K562 (cell line): ENCODE measurements at regions not wholly inside any gene's neighbourhood (a gene's known extent, or its start where the extent isn't known, plus 50 kb on each side); places are given as distances from the start of the nearest gene placed in this dataset.

Source experiments
- ATAC-seq: fragments of 200-7000 bp; cut with Tn5 transposase; 3 replicates; pipeline ENCODE4 v1.9.1; 2020; ENCODE audit warnings: moderate library complexity
- BruUV-seq: library from RNA; stranded (reverse); fragments of 400-500 nt; replicated peaks from 2 replicates; lab custom pipeline; 2021; lab: Mats Ljungman, UMichigan
- CTCF ChIA-PET: fragments of 300-600 bp; formaldehyde crosslinking; extraction: SDS; loops from one replicate; lab custom pipeline; 2021; ENCODE audit warnings: low intra/inter-chr PET ratio; lab: Yijun Ruan, JAX
- POLR2A ChIA-PET: fragments of 300-600, 350-650 bp; sonication (Branson Sonifier 250); formaldehyde crosslinking; extraction: SDS; loops from one replicate; lab custom pipeline; 2021; ENCODE audit warnings: antibody characterized with exemption, inconsistent platforms; lab: Yijun Ruan, JAX
- DNase-seq, 4 experiments: peaks; one replicate each; pipeline versions ENCODE4 v3.0.0 to v3.0.0-alpha.2; 2011 to 2018; ENCODE audit warnings: low spot score in 3 of 4, mixed read lengths in 3 of 4; ENCODE audit errors: extremely low read depth in 1 of 4
- FAIRE-seq: peaks from 2 replicates; lab custom pipeline; 2011; peaks lifted over from hg19 to GRCh38; lab: Jason Lieb, UNC
- H2AFZ ChIP-seq: 2 replicates; pipeline ENCODE4 v1.6.0; 2011; ENCODE audit warnings: low read depth, low read length, control low read depth, inconsistent platforms
- H3K27ac ChIP-seq: fragments of 200-600 bp; 3 replicates; pipeline ENCODE4 v1.8.0; 2011; ENCODE audit warnings: low read depth, mild to moderate bottlenecking, control low read depth, inconsistent platforms, low read length, moderate library complexity, mixed read lengths; ENCODE audit errors: extremely low read depth
- H3K27me3 ChIP-seq, 2 experiments: fragments of 300-600 bp in 1 of 2; 2 replicates in 1 of 2; 3 replicates in 1 of 2; pipeline versions ENCODE4 v1.6.0 to v1.8.0; 2011; ENCODE audit warnings: inconsistent platforms in 2 of 2, low read length in 2 of 2, mild to moderate bottlenecking in 1 of 2, mixed read lengths in 1 of 2, moderate library complexity in 1 of 2; ENCODE audit not compliant: control insufficient read depth in 2 of 2, insufficient read depth in 2 of 2
- H3K36me3 ChIP-seq: fragments of 300-600 bp; 3 replicates; pipeline ENCODE4 v1.8.0; 2011; ENCODE audit warnings: mild to moderate bottlenecking, low read length, inconsistent platforms; ENCODE audit not compliant: control insufficient read depth, insufficient read depth
- H3K4me1 ChIP-seq, 2 experiments: fragments of 200-600 bp in 1 of 2; replicated peaks in 1 of 2; 2 replicates in 1 of 2; 3 replicates in 1 of 2; pipeline versions ENCODE4 v1.5.1 to v1.8.0; 2011; ENCODE audit warnings: inconsistent platforms in 2 of 2, low read length in 2 of 2, mild to moderate bottlenecking in 1 of 2, mixed read lengths in 1 of 2, moderate library complexity in 1 of 2; ENCODE audit not compliant: control insufficient read depth in 2 of 2, insufficient read depth in 2 of 2
- H3K4me2 ChIP-seq: 2 replicates; pipeline ENCODE4 v1.6.1; 2011; ENCODE audit warnings: low read length, control low read depth, inconsistent platforms, mixed read lengths; ENCODE audit not compliant: insufficient read depth
- H3K4me3 ChIP-seq: fragments of 200-600 bp; sonication (generic), shearing (Covaris generic); 2 replicates; pipeline ENCODE4 v1.5.1; 2016; ENCODE audit warnings: control low read depth, inconsistent platforms
- H3K79me2 ChIP-seq: fragments of 200-600 bp; 3 replicates; pipeline ENCODE4 v1.8.0; 2011; ENCODE audit warnings: low read length, inconsistent platforms; ENCODE audit not compliant: control insufficient read depth, insufficient read depth
- H3K9ac ChIP-seq, 2 experiments: 2 replicates each; pipeline versions ENCODE4 v1.6.0 to v1.6.1; 2011; ENCODE audit warnings: low read depth in 2 of 2, low read length in 2 of 2, control low read depth in 1 of 2, inconsistent platforms in 1 of 2, mild to moderate bottlenecking in 1 of 2, mixed read lengths in 1 of 2; ENCODE audit not compliant: insufficient read depth in 1 of 2
- H3K9me1 ChIP-seq: one replicate; pipeline ENCODE4 v1.6.0; 2011; ENCODE audit warnings: inconsistent platforms, mild to moderate bottlenecking, low read length, moderate library complexity; ENCODE audit not compliant: control insufficient read depth, insufficient read depth
- H3K9me3 ChIP-seq: replicated peaks from 2 replicates; pipeline ENCODE4 v1.5.1; 2011; ENCODE audit warnings: low read depth, low read length, inconsistent platforms; ENCODE audit not compliant: control insufficient read depth, insufficient read depth
- H4K20me1 ChIP-seq: replicated peaks from 2 replicates; pipeline ENCODE4 v1.6.1; 2011; ENCODE audit warnings: low read length, inconsistent platforms, mixed read lengths; ENCODE audit not compliant: control insufficient read depth, insufficient read depth
- DMBX1 ChIP-seq: fragments of 250-450 bp; sonication (Bioruptor Pico); IDR thresholded peaks from 2 replicates; pipeline ENCODE4 v1.8.0; 2022; ENCODE audit warnings: inconsistent platforms, mild to moderate bottlenecking, moderate library complexity, borderline replicate concordance
- HDAC6 ChIP-seq: IDR thresholded peaks from 2 replicates; pipeline ENCODE4 v1.6.1; 2012; ENCODE audit warnings: low read depth, mild to moderate bottlenecking, control low read depth, inconsistent platforms, low read length, moderate library complexity
- HNRNPL ChIP-seq: fragments of 200-400 bp; formaldehyde crosslinking; IDR thresholded peaks from 2 replicates; pipeline ENCODE4 v1.6.1; 2017; ENCODE audit warnings: low read depth, mild to moderate bottlenecking, low read length
- MCM3 ChIP-seq: fragments of 450-650 bp; IDR thresholded peaks from 2 replicates; pipeline ENCODE4 v1.6.1; 2016
- NR2C1 ChIP-seq, 2 experiments: fragments of 450-650 bp; IDR thresholded peaks; 2 replicates each; pipeline ENCODE4 v1.6.1; 2017; ENCODE audit warnings: mild to moderate bottlenecking in 2 of 2, antibody characterized with exemption in 1 of 2, inconsistent platforms in 1 of 2, missing compliant biosample characterization in 1 of 2, missing genetic modification characterization in 1 of 2
- RBBP5 ChIP-seq: fragments of 200-600 bp; sonication (generic); IDR thresholded peaks from 2 replicates; pipeline ENCODE4 v1.6.1; 2012; ENCODE audit warnings: borderline replicate concordance, mild to moderate bottlenecking, low read length, control low read depth, inconsistent platforms; ENCODE audit not compliant: insufficient read depth, poor library complexity, severe bottlenecking
- TBL1XR1 ChIP-seq, 2 experiments: IDR thresholded peaks; 2 replicates each; pipeline ENCODE4 v1.6.1; 2012; ENCODE audit warnings: improper control_type of control experiment in 2 of 2, low read length in 2 of 2, mild to moderate bottlenecking in 1 of 2
- XRCC4 ChIP-seq: IDR thresholded peaks from one replicate; pipeline ENCODE4 v1.6.1; 2011; ENCODE audit not compliant: insufficient read depth, insufficient read length; ENCODE audit errors: extremely low read depth
- whole genome bisulfite sequencing: fragments of 100-300 bp; shearing (Covaris generic); methylation state at CpG from one replicate; pipeline ENCODE4 v1.1.6; 2016; ENCODE audit warnings: low coverage, mixed read lengths; ENCODE audit not compliant: insufficient coverage; ENCODE audit errors: missing lambda C conversion rate; 5-methylcytosine and 5-hydroxymethylcytosine counted together
- in situ Hi-C: fragments of 300-500 bp; cut with MboI; formaldehyde crosslinking; loops from 4 replicates; pipeline ENCODE4 v1.15.0; 2018; ENCODE audit warnings: inconsistent platforms, mixed read lengths
- intact Hi-C: fragments of 100-400 bp; cut with micrococcal nuclease; formaldehyde crosslinking; loops from 2 replicates; pipeline ENCODE4 v1.14.2; 2022

DNA sequence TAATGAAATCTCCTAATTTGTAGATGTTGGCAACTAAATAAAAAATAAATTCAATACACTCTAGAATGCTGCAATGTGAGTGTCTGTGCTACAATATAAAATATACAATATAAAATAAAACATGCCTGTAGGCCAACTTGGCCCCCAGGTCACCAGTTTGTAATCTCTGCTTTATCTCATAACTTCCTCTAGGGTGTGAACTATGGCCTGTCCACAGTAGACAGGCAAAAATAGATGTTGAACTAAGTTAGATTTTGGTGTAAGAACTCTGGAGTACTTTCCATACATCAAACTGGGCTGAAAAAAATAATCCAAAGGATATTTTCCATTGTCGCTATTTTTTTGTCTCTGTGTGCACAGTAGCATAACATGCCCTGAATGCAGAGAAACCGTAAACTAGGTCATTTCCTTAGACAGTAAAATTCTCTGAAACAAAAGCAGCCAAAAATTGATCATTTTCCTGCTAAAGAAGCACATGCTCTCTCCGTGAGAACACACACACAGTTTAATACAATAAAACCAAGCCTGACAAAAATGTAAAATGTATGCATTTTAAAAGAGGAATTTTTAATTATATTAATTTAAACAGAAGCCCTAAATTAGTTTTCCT, 98.5 kb upstream of the ZFP64 start:
- Histone ChIP-seq H3K36me3 (no peaks in the 10 kb centered on the region), H3K4me2 (no peak overlapping the region), H3K4me1 (no peaks in the 10 kb centered on the region; a peak in 1 of 5 replicates), H3K9ac (no peak overlapping the region)
- WGBS: 40% methylated on average over 3 of the region's 3 CpGs
- no peak for TF ChIP-seq MCM3
- TF ChIP-seq NR2C1 (IDR thresholded peaks at IDR 0.05): no peak
- peak; percentile 42; the same call in 1 of the 2 replicates for TF ChIP-seq NR2C1 (tag; IDR thresholded peaks at IDR 0.05)
- TF ChIP-seq XRCC4: no peak
- TF ChIP-seq, all 486 proteins: peak for 1
- intact Hi-C loops: no loop called here
- DNase-seq (no peak), ATAC-seq (peak; percentile 57; the same call in 1 of the 3 replicates), FAIRE-seq (no peak)
- H3K9me3 ChIP-seq: no peaks in the 10 kb centered on the region
- in situ Hi-C loops: no loop called here
- BruUV-seq: no TSS peak
- no peaks in the 10 kb centered on the region for H3K79me2 ChIP-seq
- no peaks in the 10 kb centered on the region for H4K20me1 ChIP-seq
- H2AFZ ChIP-seq: no peak overlapping the region
- H3K4me3 ChIP-seq: no peak overlapping the region
- CTCF ChIA-PET: no interaction called here
- POLR2A ChIA-PET: interaction anchor here (1.0 kb wide), 1 partner anchor 11 kb away, joined by 3 read pairs; no protein-coding TSS in a partner anchor
- H3K27ac ChIP-seq: no peak overlapping the region
- H3K9me1 ChIP-seq: no peaks in the 10 kb centered on the region
- no peaks in the 10 kb centered on the region for H3K27me3 ChIP-seq

- Histone ChIP-seq H3K36me3 (no peaks in the 10 kb centered on the region), H3K4me2 (no peak overlapping the region), H2AFZ (no peak overlapping the region), H3K27me3 (no peaks in the 10 kb centered on the region), H3K27ac (no peak overlapping the region), H3K9me3 (no peaks in the 10 kb centered on the region), H3K79me2 (no peaks in the 10 kb centered on the region), H3K9me1 (no peaks in the 10 kb centered on the region), H3K9ac (no peak overlapping the region), H3K4me3 (no peak overlapping the region), H3K4me1 (no peaks in the 10 kb centered on the region), H4K20me1 (no peaks in the 10 kb centered on the region)
- POLR2A ChIA-PET: interaction anchor here (0.5 to 0.7 kb wide), 2 partner anchors 65 to 373 kb away, joined by 3 to 5 read pairs; no protein-coding TSS in a partner anchor
- FAIRE-seq: no peak
- intact Hi-C loops (no loop called here), in situ Hi-C loops (no loop called here)
- CTCF ChIA-PET: no interaction called here
- DNase-seq: no peak
- ATAC-seq: no peak
- no TSS peak for BruUV-seq
- 17% methylated on average over 2 of the region's 2 CpGs for WGBS
- TF ChIP-seq RBBP5: no peak
- no peak for TF ChIP-seq TBL1XR1 (IDR thresholded peaks at IDR 0.05; ENCODE audit: low read length in 2 of 2)
- TF ChIP-seq HDAC6: no peak
- no peak for TF ChIP-seq DMBX1 (CRISPR knock-in tag)
- no peak for TF ChIP-seq HNRNPL
Measured at GRCh38 chr20:52280407-52280806, 88.8 kb upstream of the ZFP64 start.
